Spleen (tissue), 11 donors: ENCODE measurements at regions not wholly inside any gene's neighbourhood (a gene's known extent, or its start where the extent isn't known, plus 50 kb on each side); places are given as distances from the start of the nearest gene placed in this dataset.

Experiments
- DNase-seq: peaks from one replicate; pipeline ENCODE4 v3.0.0-alpha.2; 2020
- H3K27ac ChIP-seq, 8 donors: fragments of 200-600 bp; sonication (generic) in 7 of 8; 1 replicate in 4 of 8; 2 replicates in 4 of 8; pipeline versions ENCODE4 v1.5.0 to v1.8.0; 2016 to 2021; ENCODE audit warnings: inconsistent platforms in 4 of 8, mild to moderate bottlenecking in 4 of 8, moderate library complexity in 1 of 8
- H3K27me3 ChIP-seq, 7 donors: fragments of 200-600 bp; sonication (generic) in 6 of 7; replicated peaks in 1 of 7; 1 replicate in 4 of 7; 2 replicates in 3 of 7; pipeline versions ENCODE4 v1.5.0 to v1.8.0; 2016 to 2021; ENCODE audit warnings: inconsistent platforms in 3 of 7, mild to moderate bottlenecking in 1 of 7
- H3K36me3 ChIP-seq, 6 donors: fragments of 200-600 bp; sonication (generic) in 5 of 6; 1 replicate in 4 of 6; 2 replicates in 2 of 6; pipeline versions ENCODE4 v1.5.0 to v1.8.0; 2016 to 2021; ENCODE audit warnings: inconsistent platforms in 2 of 6
- H3K4me1 ChIP-seq, 6 donors: fragments of 200-600 bp; sonication (generic) in 5 of 6; 1 replicate in 3 of 6; 2 replicates in 3 of 6; pipeline versions ENCODE4 v1.5.0 to v1.8.0; 2016 to 2021; ENCODE audit warnings: inconsistent platforms in 3 of 6
- H3K4me3 ChIP-seq, 8 donors: fragments of 200-600 bp; sonication (generic) in 7 of 8; 1 replicate in 4 of 8; 2 replicates in 4 of 8; pipeline versions ENCODE4 v1.5.0 to v1.8.0; 2016 to 2021; ENCODE audit warnings: inconsistent platforms in 4 of 8, mild to moderate bottlenecking in 4 of 8, moderate library complexity in 2 of 8
- H3K9me3 ChIP-seq, 8 donors: fragments of 200-600 bp; sonication (generic) in 7 of 8; 1 replicate in 4 of 8; 2 replicates in 4 of 8; pipeline versions ENCODE4 v1.5.0 to v1.8.0; 2016 to 2021; ENCODE audit warnings: inconsistent platforms in 4 of 8
- POLR2A ChIP-seq, 3 donors: fragments of 450-650 bp; IDR thresholded peaks; one replicate each; pipeline ENCODE4 v1.5.1; 2017; ENCODE audit warnings: antibody characterized with exemption in 3 of 3, mild to moderate bottlenecking in 1 of 3
- POLR2AphosphoS5 ChIP-seq, 3 donors: sonication (generic); formaldehyde crosslinking; IDR thresholded peaks; one replicate each; pipeline ENCODE4 v1.5.1; 2017; ENCODE audit warnings: antibody characterized with exemption in 3 of 3
- WGBS, 5 donors: extraction: QIAGEN DNeasy Blood & Tissue Kit in 3 of 5; methylation state at CpG; one replicate each; pipeline versions ENCODE4 v1.1.5 to v1.1.7; 2013 to 2018; 5-methylcytosine and 5-hydroxymethylcytosine counted together
- intact Hi-C: fragments of 100-400 bp; cut with DNase I; formaldehyde crosslinking; loops from one replicate; pipeline ENCODE4 v1.15.0; 2023; ENCODE audit warnings: low total_unique reads
- TF ChIP-seq, protein P1 (sequence below), 11 experiments: fragments of 200-600 bp in 7 of 11; fragments of 450-650 bp in 4 of 11; sonication (generic) in 4 of 11; IDR thresholded peaks in 8 of 11; conservative IDR thresholded peaks in 3 of 11; 1 replicate in 7 of 11; 2 replicates in 4 of 11; pipeline versions ENCODE4 v1.4.0 to v1.8.0; 2016 to 2021; ENCODE audit warnings: antibody characterized with exemption in 11 of 11, inconsistent platforms in 4 of 11, mild to moderate bottlenecking in 1 of 11
- donor health status: healthy with polysubstance abuse.
- donor health status: DM: no; HTN: no; CAD: no; lungs with moderate emphysema.
- donor health status: DM: no; HTN: no; CAD: no.
- donor health status: Bipolar disorder and iron deficiency.
- donor health status: healthy.
- donor health status: DM: no; HTN: no; CAD: no.
- donor health status: DM: yes; HTN: yes; CAD: no.

DNA sequence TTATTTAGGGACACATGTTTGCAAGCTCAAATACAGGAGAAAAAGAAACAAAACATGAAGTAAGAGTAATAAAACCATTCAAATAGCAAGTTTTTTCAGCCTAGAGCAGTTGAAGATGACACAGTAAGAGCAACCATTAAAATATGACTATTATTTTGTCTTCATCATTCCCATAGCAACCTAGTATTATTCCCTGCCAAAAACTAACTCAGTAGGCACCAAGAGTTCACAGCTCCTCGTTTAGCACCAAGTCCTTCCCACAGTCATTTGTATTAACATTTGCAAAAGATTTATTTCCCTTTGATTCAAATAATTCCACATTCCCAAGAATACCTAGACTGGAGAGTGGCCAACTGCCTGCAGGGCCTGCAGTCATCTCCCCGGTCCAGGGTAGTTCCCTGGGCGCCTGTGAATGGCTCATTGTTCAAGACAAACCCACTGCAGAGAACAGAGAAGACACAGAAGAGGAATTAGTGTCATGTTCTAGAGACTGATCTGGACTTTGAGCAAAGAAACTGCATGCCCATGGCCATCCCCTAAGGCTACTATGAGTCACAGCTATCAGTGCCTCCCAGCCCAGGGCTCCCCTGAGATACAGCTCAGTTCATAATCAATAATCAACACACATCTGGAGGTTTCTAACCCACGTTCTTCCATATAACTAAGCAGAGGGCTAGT lies 139.1 kb upstream of the MAP3K1 start:
- Histone ChIP-seq H3K36me3 (no peaks in the 10 kb centered on the region), H3K27me3 (no peaks in the 10 kb centered on the region), H3K27ac (no peak overlapping the region), H3K9me3 (no peaks in the 10 kb centered on the region), H3K4me3 (no peak overlapping the region), H3K4me1 (peaks cover 8 to 54% (median 19%) of the 10 kb centered on the region in 6 donors)
- intact Hi-C loops = no loop called here
- TF ChIP-seq POLR2A (IDR thresholded peaks at IDR 0.05) (no peak), POLR2AphosphoS5 (IDR thresholded peaks at IDR 0.05) (no peak)
- TF ChIP-seq, protein P1, sequence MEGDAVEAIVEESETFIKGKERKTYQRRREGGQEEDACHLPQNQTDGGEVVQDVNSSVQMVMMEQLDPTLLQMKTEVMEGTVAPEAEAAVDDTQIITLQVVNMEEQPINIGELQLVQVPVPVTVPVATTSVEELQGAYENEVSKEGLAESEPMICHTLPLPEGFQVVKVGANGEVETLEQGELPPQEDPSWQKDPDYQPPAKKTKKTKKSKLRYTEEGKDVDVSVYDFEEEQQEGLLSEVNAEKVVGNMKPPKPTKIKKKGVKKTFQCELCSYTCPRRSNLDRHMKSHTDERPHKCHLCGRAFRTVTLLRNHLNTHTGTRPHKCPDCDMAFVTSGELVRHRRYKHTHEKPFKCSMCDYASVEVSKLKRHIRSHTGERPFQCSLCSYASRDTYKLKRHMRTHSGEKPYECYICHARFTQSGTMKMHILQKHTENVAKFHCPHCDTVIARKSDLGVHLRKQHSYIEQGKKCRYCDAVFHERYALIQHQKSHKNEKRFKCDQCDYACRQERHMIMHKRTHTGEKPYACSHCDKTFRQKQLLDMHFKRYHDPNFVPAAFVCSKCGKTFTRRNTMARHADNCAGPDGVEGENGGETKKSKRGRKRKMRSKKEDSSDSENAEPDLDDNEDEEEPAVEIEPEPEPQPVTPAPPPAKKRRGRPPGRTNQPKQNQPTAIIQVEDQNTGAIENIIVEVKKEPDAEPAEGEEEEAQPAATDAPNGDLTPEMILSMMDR (IDR thresholded peaks at IDR 0.05 in 8 of 11, conservative IDR thresholded peaks at IDR 0.05 in 3 of 11) = no peak
- WGBS, 5 donors = 79 to 94% (median 82%) methylated on average over 4 of the region's 4 CpGs
- no peak for DNase-seq

DNA sequence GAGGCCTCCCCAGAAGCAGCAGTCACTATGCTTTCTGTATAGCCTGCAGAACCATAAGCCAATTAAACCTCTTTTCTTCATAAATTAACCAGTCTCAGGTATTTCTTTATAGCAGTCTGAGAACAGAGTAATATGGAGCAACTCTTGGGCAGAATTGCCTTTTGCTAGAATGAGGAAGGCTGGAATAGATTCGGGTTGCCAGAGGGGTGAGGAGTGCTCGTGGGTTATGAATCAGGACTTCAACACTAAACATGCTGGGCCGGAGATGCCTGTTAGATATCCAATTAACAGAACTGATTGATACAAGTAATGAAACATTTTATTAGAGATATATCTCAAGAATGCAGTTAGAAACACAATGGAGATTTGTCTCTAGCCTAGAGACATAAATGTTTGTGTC lies 140.9 kb upstream of the MAP3K1 start:
- no peaks in the 10 kb centered on the region for H3K36me3 ChIP-seq
- 68 to 92% (median 80%) methylated on average over 3 of the region's 3 CpGs for WGBS, 5 donors
- H3K27me3 ChIP-seq = no peaks in the 10 kb centered on the region
- H3K4me3 ChIP-seq = no peak overlapping the region
- H3K9me3 ChIP-seq = no peaks in the 10 kb centered on the region
- intact Hi-C loops = no loop called here
- no peak for TF ChIP-seq POLR2AphosphoS5 (IDR thresholded peaks at IDR 0.05)
- TF ChIP-seq, protein P1 (IDR thresholded peaks at IDR 0.05 in 8 of 11, conservative IDR thresholded peaks at IDR 0.05 in 3 of 11) = no peak
- no peak for TF ChIP-seq POLR2A (IDR thresholded peaks at IDR 0.05)
- H3K27ac ChIP-seq = peak overlapping the region in 3 of 8 donors; percentile 87 to 95 (median 90)
- peaks cover 14 to 64% (median 37%) of the 10 kb centered on the region in 6 donors for H3K4me1 ChIP-seq
- no peak for DNase-seq

GRCh38 chr5:56673171-56673570 lies 142.2 kb upstream of the MAP3K1 start:
- Histone ChIP-seq H3K27ac (peak overlapping the region in 7 of 8 donors; percentile 70 to 95 (median 88)), H3K36me3 (no peaks in the 10 kb centered on the region), H3K9me3 (no peaks in the 10 kb centered on the region), H3K4me3 (peak overlapping the region in 1 of 8 donors; percentile 21), H3K4me1 (peaks cover 22 to 74% (median 48%) of the 10 kb centered on the region in 6 donors), H3K27me3 (no peaks in the 10 kb centered on the region)
- DNase-seq = no peak
- intact Hi-C loops = no loop called here
- TF ChIP-seq POLR2AphosphoS5 (IDR thresholded peaks at IDR 0.05) (peak in 1 of 3 donors; percentile 60), POLR2A (IDR thresholded peaks at IDR 0.05) (no peak)
- TF ChIP-seq, protein P1 (IDR thresholded peaks at IDR 0.05 in 8 of 11, conservative IDR thresholded peaks at IDR 0.05 in 3 of 11) = no peak
- 36 to 59% (median 49%) methylated on average over 5 of the region's 5 CpGs for WGBS, 5 donors

- Histone ChIP-seq H3K9me3 (no peaks in the 10 kb centered on the region), H3K4me1 (peaks cover 22 to 78% (median 56%) of the 10 kb centered on the region in 6 donors), H3K27me3 (no peaks in the 10 kb centered on the region), H3K36me3 (no peaks in the 10 kb centered on the region), H3K27ac (peak overlapping the region in 7 of 8 donors; percentile 86 to 95 (median 88)), H3K4me3 (peak overlapping the region in 1 of 8 donors; percentile 52)
- intact Hi-C loops = no loop called here
- TF ChIP-seq POLR2A (IDR thresholded peaks at IDR 0.05) (no peak), POLR2AphosphoS5 (IDR thresholded peaks at IDR 0.05) (peak in 1 of 3 donors; percentile 33)
- DNase-seq = no peak
- 45 to 69% (median 57%) methylated on average over 4 of the region's 4 CpGs for WGBS, 5 donors
Observed at GRCh38 chr5:56671571-56671970, 143.8 kb upstream of the MAP3K1 start.
